GM18870 (cell line): ENCODE measurements at regions not wholly inside any gene's neighbourhood (a gene's known extent, or its start where the extent isn't known, plus 50 kb on each side); places are given as distances from the start of the nearest gene placed in this dataset.

Experiments
- ATAC-seq: cut with Tn5 transposase; IDR thresholded peaks from one replicate; pipeline ENCODE4 v1.9.1; 2021; ENCODE audit warnings: moderate library complexity; ENCODE audit not compliant: unreplicated experiment

DNA sequence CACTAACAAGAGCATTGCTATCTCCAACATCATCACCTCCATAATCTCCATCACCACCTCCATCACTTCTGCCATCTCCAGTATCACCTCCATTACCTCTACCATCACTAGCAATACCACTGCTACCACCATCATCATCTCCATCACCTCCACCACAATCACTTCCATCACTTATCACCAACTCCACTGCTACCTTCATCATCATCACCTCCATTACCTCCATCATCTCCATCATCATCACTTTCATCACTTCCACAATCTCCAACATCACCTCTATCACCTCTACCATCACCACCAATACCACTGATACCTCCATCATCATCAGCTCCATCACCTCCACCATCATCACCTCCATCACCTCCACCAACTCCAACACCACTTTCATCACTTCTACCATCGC is 102.4 kb upstream of the TMEM132C start:
- ATAC-seq = no peak

DNA sequence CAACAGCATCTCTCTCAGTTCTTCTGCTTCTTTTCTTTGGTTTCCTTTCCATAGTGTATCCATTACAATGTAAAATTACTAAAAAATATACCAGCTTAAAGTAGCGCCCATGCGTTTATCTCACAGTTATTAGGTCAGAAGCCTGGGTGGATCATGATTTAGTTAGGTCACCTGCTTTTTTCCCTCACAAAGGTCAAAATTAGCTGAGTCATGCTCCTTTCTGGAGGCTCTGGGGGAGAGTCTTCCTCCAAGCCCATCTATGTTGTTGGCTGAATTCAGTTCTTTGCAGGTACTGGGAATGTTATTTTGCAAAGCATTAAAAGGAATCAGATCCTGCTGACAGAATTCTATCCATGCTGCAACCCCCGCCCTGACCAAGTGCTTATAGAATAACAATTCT is 101.6 kb upstream of the TMEM132C start:
- ATAC-seq = no peak

DNA sequence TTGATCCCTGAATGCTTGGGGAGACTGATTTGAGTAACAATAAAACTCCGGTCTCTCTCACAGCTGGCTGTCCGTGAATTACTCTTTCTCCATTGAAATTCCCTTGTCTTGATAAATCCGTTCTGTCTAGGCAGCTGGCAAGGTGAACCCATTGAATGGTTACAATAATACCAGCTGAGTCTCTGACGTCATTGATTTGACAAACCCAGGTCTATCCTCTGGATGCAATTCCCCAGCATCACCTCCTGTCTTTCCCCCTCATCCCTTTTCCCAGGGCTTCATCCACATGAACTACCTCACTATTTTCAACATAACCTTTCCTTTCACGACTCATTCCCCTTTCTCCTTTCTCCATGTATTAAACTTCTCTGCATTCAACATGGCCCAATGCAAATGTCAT is 98.7 kb upstream of the TMEM132C start:
- ATAC-seq = no peak

DNA sequence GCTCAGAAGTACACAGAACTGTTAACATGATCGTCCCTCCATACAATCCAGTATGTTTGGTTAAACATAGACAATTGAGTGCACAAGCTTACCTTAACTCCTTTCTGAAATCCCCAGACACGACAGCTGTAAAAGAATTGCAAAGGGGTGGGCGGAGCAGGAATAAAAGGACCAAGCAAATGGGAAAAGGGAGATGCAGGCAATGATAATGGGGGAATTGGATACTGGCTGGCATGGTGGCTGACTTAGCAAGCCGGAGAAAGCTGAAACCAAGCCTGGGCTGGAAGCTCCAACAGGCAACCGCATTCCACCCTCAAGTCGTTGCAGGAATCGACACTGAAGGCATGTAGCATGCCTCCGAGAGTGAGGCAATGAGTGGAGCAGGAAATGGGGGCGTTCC is 96.8 kb upstream of the TMEM132C start:
- no peak for ATAC-seq

DNA sequence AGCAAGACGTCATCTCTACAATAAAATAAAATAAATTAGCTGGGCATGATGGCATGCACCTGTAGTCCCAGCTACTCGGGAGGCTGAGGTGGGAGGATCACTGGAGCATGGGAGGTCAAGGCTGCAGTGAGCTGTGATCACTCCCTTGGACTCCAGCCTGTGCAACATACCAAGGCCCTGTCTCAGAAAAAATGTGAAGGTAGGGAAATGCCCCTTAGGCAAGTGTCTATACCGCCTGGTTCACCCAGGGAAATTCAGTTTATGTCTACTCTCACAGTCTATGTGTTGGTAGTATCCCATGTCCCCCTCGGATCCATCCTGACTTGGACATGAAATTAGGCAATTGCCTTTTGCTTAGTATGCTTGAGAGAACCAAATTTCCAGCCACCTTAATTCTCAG is 88.4 kb upstream of the TMEM132C start:
- no peak for ATAC-seq

DNA sequence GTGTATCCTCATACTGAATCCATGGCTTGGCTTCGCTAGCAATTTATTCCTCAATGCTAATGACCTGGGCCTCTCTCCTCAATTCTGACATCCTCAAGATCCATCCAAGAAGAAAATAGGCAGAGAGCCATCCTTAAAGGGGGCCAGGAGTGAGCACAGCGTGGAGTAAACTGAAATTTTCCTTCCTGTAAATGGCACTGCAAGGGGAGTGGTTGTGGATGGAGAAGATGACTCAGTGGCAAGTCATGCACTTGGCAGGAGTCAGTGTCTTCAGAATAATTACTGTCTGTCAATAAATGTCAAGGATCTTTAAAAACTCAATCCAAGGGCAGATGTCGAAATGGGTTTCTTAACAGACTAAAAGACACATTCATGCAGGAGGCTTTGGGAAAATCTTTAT is 88.0 kb upstream of the TMEM132C start:
- ATAC-seq = no peak

DNA sequence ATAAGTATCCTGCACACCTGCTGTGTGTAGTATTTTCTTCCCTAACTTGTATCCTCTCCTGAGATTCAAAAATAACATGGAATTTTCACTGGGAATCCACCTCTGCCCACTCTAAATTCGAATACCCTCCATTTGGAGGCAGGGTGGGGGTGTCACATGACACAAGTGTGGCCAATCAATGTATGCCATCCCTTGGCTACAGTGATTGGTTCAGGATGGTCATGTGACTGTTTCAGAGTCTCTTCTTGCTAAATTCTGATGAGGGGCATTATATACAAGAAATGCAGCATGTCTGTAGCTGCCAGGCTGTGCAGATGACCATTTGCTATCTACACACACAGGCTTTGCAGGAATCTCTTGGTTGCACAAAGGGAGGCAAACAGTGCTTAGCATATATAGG is 86.8 kb upstream of the TMEM132C start:
- no peak for ATAC-seq

DNA sequence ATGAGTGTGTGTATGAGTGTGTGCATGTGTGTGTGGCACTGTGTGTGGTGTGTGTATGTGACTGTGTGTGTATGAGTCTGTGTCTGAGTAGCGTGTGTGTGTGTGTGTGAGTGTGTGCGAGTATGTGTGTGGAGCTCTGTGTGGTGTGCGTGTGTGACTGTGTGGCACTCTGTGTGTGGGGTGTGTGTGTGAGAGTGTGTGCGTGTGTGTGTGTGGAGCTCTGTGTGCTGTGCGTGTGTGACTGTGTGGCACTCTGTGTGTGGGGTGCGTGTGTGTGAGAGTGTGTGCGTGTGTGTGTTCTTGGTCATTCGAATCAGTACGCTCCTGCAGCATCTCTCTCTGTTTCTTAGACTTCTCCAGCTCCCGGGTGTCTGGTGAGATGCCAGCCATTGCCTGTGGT is 76.9 kb upstream of the TMEM132C start:
- no peak for ATAC-seq

DNA sequence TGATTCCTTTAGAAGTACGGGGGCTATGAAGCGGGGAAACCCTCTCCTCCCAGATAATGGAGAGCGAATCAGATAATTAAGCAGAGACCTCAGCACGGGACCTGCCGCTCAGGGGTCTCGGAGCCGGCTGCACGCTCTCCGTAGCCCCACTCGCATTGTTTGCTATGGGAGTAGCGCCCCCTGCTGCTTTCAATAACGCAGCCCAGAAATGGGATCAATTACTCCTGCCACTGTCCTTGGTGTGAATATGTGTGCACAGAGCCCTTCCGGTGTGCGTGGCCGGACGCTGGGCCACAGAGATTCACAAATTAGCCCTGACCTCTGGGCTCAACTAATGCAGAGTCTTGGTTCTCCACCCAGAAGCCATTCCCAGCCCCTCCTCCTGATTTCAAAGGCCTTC is 76.4 kb upstream of the TMEM132C start:
- ATAC-seq = no peak

DNA sequence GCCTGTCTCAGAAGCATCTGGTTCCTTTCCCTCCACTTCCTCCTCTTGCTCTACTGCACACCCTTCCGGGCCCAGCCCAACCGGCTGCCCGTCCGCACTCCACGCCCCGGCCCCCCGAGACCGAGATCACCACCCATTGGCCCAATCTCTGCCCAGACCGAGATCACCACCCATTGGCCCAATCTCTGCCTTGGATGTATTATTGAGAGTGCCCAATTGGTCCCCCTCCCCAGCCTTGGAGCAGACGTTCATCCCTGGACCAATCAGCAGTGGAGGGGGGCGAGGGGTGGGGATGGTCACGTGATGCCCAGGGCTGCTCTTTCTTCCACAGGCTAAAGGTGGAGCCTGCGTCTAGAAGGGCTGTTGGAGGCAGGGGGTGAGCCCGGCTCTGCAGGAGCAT is 75.6 kb upstream of the TMEM132C start:
- no peak for ATAC-seq

DNA sequence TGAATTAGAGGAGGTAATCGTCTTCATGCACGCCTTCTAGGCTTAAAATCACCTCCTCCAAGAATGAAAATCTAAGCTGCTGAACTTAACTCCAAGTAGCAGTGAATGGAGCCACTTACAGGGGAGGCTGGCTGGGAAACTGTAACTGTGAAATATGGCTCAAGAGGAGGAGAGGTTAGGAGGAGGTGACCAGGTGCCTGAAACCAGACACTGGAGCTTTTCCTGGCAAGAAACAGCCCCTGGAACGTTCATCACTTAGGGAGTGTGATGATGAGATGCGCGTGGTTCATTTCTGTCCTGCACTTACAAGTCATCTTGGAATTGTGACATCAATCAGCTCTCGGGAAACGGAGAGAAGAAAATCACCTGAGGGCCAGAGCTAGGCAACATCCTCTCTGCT is 62.3 kb upstream of the TMEM132C start:
- ATAC-seq = no peak

DNA sequence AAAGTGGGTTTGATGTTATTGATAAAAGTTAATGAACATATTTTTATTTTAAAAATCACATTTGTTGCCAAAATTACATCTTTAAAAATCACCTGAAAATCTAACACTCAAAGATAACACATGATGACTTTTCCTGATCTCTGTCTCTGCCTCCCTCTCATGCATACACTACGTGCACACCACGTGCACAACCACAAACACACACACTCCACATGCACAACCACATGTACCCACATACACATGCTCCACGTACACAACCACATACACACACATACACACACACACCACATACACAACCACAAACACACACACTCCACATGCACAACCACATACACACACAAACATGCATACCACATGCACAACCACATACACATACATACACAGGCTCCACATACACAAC is 61.8 kb upstream of the TMEM132C start:
- ATAC-seq = no peak

DNA sequence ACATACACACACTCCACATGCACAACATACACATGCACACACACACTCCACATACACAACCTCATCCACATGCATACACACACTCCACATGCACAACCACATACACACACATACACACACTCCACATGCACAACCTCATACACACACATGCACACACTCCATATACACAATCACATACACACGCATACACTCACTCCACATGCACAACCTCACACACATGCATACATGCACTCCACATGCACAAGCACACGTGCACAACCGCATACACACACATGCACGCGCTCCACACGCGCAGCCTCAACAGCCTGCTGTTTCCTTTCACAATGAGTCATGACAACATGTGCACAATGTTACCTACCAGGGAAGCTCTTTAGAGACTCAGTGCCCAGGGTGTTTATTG is 61.2 kb upstream of the TMEM132C start:
- no peak for ATAC-seq
